ENCODE measurements at regions not wholly inside any gene's neighbourhood (a gene's known extent, or its start where the extent isn't known, plus 50 kb on each side); places are given as distances from the start of the nearest gene placed in this dataset.

DNA sequence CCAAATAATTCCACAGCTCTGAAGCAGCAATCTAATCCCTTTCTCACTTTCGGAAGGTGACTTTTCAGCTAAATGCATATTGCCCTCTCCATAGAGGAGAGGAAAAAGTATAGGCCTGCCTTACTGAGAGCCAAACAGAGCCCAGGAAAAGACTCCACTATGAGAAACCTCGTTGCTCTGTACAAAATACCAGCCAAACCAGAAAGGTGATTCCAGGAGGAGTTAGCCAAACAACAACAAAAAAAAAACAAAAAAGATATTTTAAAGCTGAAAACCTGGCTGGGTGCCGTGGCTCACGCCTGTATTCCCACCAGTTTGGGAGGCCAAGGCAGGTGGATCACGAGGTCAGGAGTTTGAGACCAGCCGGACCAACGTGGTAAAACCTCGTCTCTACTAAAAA is 70.5 kb downstream of the HOXA1 start:
- TF ChIP-seq CTCF (IDR thresholded peaks at IDR 0.05; ENCODE audit: insufficient read depth, low read length), result no peak
- no peak for TF ChIP-seq SPI1 (IDR thresholded peaks at IDR 0.05; ENCODE audit: borderline replicate concordance, low read depth)
- TF ChIP-seq GABPA (IDR thresholded peaks at IDR 0.05; ENCODE audit: low read depth), result no peak
- TF ChIP-seq, protein P1, sequence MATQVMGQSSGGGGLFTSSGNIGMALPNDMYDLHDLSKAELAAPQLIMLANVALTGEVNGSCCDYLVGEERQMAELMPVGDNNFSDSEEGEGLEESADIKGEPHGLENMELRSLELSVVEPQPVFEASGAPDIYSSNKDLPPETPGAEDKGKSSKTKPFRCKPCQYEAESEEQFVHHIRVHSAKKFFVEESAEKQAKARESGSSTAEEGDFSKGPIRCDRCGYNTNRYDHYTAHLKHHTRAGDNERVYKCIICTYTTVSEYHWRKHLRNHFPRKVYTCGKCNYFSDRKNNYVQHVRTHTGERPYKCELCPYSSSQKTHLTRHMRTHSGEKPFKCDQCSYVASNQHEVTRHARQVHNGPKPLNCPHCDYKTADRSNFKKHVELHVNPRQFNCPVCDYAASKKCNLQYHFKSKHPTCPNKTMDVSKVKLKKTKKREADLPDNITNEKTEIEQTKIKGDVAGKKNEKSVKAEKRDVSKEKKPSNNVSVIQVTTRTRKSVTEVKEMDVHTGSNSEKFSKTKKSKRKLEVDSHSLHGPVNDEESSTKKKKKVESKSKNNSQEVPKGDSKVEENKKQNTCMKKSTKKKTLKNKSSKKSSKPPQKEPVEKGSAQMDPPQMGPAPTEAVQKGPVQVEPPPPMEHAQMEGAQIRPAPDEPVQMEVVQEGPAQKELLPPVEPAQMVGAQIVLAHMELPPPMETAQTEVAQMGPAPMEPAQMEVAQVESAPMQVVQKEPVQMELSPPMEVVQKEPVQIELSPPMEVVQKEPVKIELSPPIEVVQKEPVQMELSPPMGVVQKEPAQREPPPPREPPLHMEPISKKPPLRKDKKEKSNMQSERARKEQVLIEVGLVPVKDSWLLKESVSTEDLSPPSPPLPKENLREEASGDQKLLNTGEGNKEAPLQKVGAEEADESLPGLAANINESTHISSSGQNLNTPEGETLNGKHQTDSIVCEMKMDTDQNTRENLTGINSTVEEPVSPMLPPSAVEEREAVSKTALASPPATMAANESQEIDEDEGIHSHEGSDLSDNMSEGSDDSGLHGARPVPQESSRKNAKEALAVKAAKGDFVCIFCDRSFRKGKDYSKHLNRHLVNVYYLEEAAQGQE (IDR thresholded peaks at IDR 0.05; ENCODE audit: insufficient replicate concordance, low read depth), result no peak
- TF ChIP-seq POLR2AphosphoS5 (IDR thresholded peaks at IDR 0.05; ENCODE audit: low read depth), result no peak

Measured in HL-60 (cell line).